Uterus (tissue), 3 donors: ENCODE measurements at regions not wholly inside any gene's neighbourhood (a gene's known extent, or its start where the extent isn't known, plus 50 kb on each side); places are given as distances from the start of the nearest gene placed in this dataset.

Experiments used
- DNase-seq, 2 donors: peaks; one replicate each; pipeline ENCODE4 v3.0.0-alpha.2; 2019 to 2020
- H3K27ac ChIP-seq, 2 donors: fragments of 200-600 bp; sonication (generic); 1 replicate in 1 of 2; 2 replicates in 1 of 2; pipeline ENCODE4 v1.5.1; 2016 to 2018
- H3K27me3 ChIP-seq, 2 donors: fragments of 200-600 bp; sonication (generic); one replicate each; pipeline ENCODE4 v1.5.1; 2018 to 2019; ENCODE audit warnings: control low read depth in 1 of 2
- H3K36me3 ChIP-seq, 2 donors: fragments of 200-600 bp; sonication (generic); one replicate each; pipeline ENCODE4 v1.5.1; 2019; ENCODE audit warnings: control low read depth in 1 of 2
- H3K4me1 ChIP-seq, 2 donors: fragments of 200-600 bp; sonication (generic); one replicate each; pipeline ENCODE4 v1.5.1; 2018 to 2019; ENCODE audit warnings: control low read depth in 1 of 2
- H3K4me3 ChIP-seq, 2 donors: fragments of 200-600 bp; sonication (generic); 1 replicate in 1 of 2; 2 replicates in 1 of 2; pipeline ENCODE4 v1.5.1; 2018 to 2019; ENCODE audit warnings: mild to moderate bottlenecking in 1 of 2
- H3K9me3 ChIP-seq, 2 donors: fragments of 200-600 bp; sonication (generic); one replicate each; pipeline ENCODE4 v1.5.1; 2019; ENCODE audit warnings: control low read depth in 1 of 2
- CTCF ChIP-seq, 4 experiments: fragments of 200-600 bp in 2 of 4; fragments of 450-650 bp in 2 of 4; sonication (generic) in 2 of 4; IDR thresholded peaks; one replicate each; pipeline ENCODE4 v1.5.1; 2016 to 2019; ENCODE audit warnings: antibody characterized with exemption in 4 of 4, mild to moderate bottlenecking in 2 of 4, moderate library complexity in 1 of 4
- POLR2A ChIP-seq, 2 donors: fragments of 450-650 bp; IDR thresholded peaks; one replicate each; pipeline ENCODE4 v1.6.1; 2016; ENCODE audit warnings: antibody characterized with exemption in 2 of 2, mild to moderate bottlenecking in 1 of 2, moderate library complexity in 1 of 2
- intact Hi-C: fragments of 100-400 bp; cut with DNase I; formaldehyde crosslinking; loops from one replicate; pipeline ENCODE4 v1.15.1; 2023; ENCODE audit warnings: low total_unique reads
- donor health status: DM: yes; HTN: yes; CAD: no.

- H3K4me1 ChIP-seq = no peaks in the 10 kb centered on the region
- no peaks in the 10 kb centered on the region for H3K36me3 ChIP-seq
- intact Hi-C loops = no loop called here
- H3K9me3 ChIP-seq = no peaks in the 10 kb centered on the region
- no peak for DNase-seq
- no peak overlapping the region for H3K27ac ChIP-seq
- TF ChIP-seq CTCF (IDR thresholded peaks at IDR 0.05) (no peak), POLR2A (IDR thresholded peaks at IDR 0.05) (no peak)
- no peak overlapping the region for H3K4me3 ChIP-seq
- no peaks in the 10 kb centered on the region for H3K27me3 ChIP-seq
Observed at GRCh38 chr14:97270308-97270707, 473.1 kb downstream of the VRK1 start.

- H3K4me1 ChIP-seq = no peaks in the 10 kb centered on the region
- DNase-seq = no peak
- no peaks in the 10 kb centered on the region for H3K27me3 ChIP-seq
- no peak overlapping the region for H3K27ac ChIP-seq
- H3K4me3 ChIP-seq = no peak overlapping the region
- no peaks in the 10 kb centered on the region for H3K36me3 ChIP-seq
- H3K9me3 ChIP-seq = no peaks in the 10 kb centered on the region
- intact Hi-C loops = no loop called here
- TF ChIP-seq CTCF (IDR thresholded peaks at IDR 0.05) = no peak
- TF ChIP-seq POLR2A (IDR thresholded peaks at IDR 0.05) = no peak
Observed at GRCh38 chr14:97271451-97271960, 474.3 kb downstream of the VRK1 start.

GRCh38 chr14:97273540-97273939 lies 476.4 kb downstream of the VRK1 start:
- H3K4me1 ChIP-seq = no peaks in the 10 kb centered on the region
- no peak overlapping the region for H3K4me3 ChIP-seq
- H3K9me3 ChIP-seq = no peaks in the 10 kb centered on the region
- intact Hi-C loops = no loop called here
- no peak for TF ChIP-seq CTCF (IDR thresholded peaks at IDR 0.05)
- TF ChIP-seq POLR2A (IDR thresholded peaks at IDR 0.05) = no peak
- no peak for DNase-seq
- no peak overlapping the region for H3K27ac ChIP-seq
- H3K36me3 ChIP-seq = no peaks in the 10 kb centered on the region
- H3K27me3 ChIP-seq = no peaks in the 10 kb centered on the region

GRCh38 chr14:97274626-97275025 lies 477.4 kb downstream of the VRK1 start:
- intact Hi-C loops = no loop called here
- no peaks in the 10 kb centered on the region for H3K36me3 ChIP-seq
- no peak for TF ChIP-seq CTCF (IDR thresholded peaks at IDR 0.05)
- TF ChIP-seq POLR2A (IDR thresholded peaks at IDR 0.05) = no peak
- H3K27ac ChIP-seq = no peak overlapping the region
- no peaks in the 10 kb centered on the region for H3K27me3 ChIP-seq
- no peaks in the 10 kb centered on the region for H3K4me1 ChIP-seq
- DNase-seq = no peak
- H3K9me3 ChIP-seq = no peaks in the 10 kb centered on the region
- no peak overlapping the region for H3K4me3 ChIP-seq

- Histone ChIP-seq H3K27ac (no peak overlapping the region), H3K27me3 (no peaks in the 10 kb centered on the region), H3K36me3 (no peaks in the 10 kb centered on the region), H3K9me3 (no peaks in the 10 kb centered on the region), H3K4me1 (no peaks in the 10 kb centered on the region), H3K4me3 (no peak overlapping the region)
- no peak for DNase-seq
- intact Hi-C loops = no loop called here
- TF ChIP-seq POLR2A (IDR thresholded peaks at IDR 0.05) (no peak), CTCF (IDR thresholded peaks at IDR 0.05) (no peak)
Observed at GRCh38 chr14:97275276-97275675, 478.1 kb downstream of the VRK1 start.
